ENCODE measurements at regions not wholly inside any gene's neighbourhood (a gene's known extent, or its start where the extent isn't known, plus 50 kb on each side); places are given as distances from the start of the nearest gene placed in this dataset.
"Not testable (repeated sequence)": the region's sequence is repeated elsewhere in the genome, so short reads cannot be mapped to it uniquely, and the experiment has no call there.

GRCh38 chr10:3971713-3972112, 186.7 kb upstream of the KLF6 start:
- H3K36me3 ChIP-seq: no peaks in the 10 kb centered on the region
- H3K27ac ChIP-seq: no peak overlapping the region
- no peak for DNase-seq (ENCODE audit: low read depth in 1 of 2, low spot score in 2 of 2)

GRCh38 chr10:3969876-3970666, 185.1 kb upstream of the KLF6 start:
- DNase-seq (ENCODE audit: low read depth in 1 of 2, low spot score in 2 of 2): peak in 1 of 2 experiments; percentile 54
- H3K27me3 ChIP-seq (replicated peaks): no peaks in the 10 kb centered on the region
- H3K9me3 ChIP-seq (replicated peaks): no peaks in the 10 kb centered on the region
- H3K36me3 ChIP-seq: no peaks in the 10 kb centered on the region
- peaks cover 12% of the 10 kb centered on the region for H3K4me1 ChIP-seq (replicated peaks)
- no peak overlapping the region for H3K4me3 ChIP-seq
- peak overlapping the region; percentile 41 for H3K27ac ChIP-seq

More at GRCh38 chr10:3971713-3972112, 186.7 kb upstream of the KLF6 start:
- Histone ChIP-seq H3K27me3 (replicated peaks) (no peaks in the 10 kb centered on the region), H3K9me3 (replicated peaks) (no peaks in the 10 kb centered on the region), H3K4me3 (no peak overlapping the region), H3K4me1 (replicated peaks) (peaks cover 12% of the 10 kb centered on the region)

GRCh38 chr10:3968727-3969126, 183.7 kb upstream of the KLF6 start:
- H3K27ac ChIP-seq: no peak overlapping the region
- H3K4me1 ChIP-seq (replicated peaks): peaks cover 12% of the 10 kb centered on the region
- H3K36me3 ChIP-seq: no peaks in the 10 kb centered on the region
- H3K4me3 ChIP-seq: no peak overlapping the region
- H3K9me3 ChIP-seq (replicated peaks): no peaks in the 10 kb centered on the region
- no peak for DNase-seq (ENCODE audit: low read depth in 1 of 2, low spot score in 2 of 2)
- H3K27me3 ChIP-seq (replicated peaks): no peaks in the 10 kb centered on the region

GRCh38 chr10:3964516-3964915, 179.5 kb upstream of the KLF6 start:
- H3K4me1 ChIP-seq (replicated peaks): peaks cover 2% of the 10 kb centered on the region; the same call in 1 of the 2 replicates
- H3K36me3 ChIP-seq: no peaks in the 10 kb centered on the region
- H3K27me3 ChIP-seq (replicated peaks): no peaks in the 10 kb centered on the region
- no peak overlapping the region for H3K4me3 ChIP-seq
- DNase-seq (ENCODE audit: low read depth in 1 of 2, low spot score in 2 of 2): no peak
- H3K9me3 ChIP-seq (replicated peaks): no peaks in the 10 kb centered on the region
- H3K27ac ChIP-seq: no peak overlapping the region

- no peak overlapping the region for H3K4me3 ChIP-seq
- DNase-seq (ENCODE audit: low read depth in 1 of 2, low spot score in 2 of 2): no peak
- H3K4me1 ChIP-seq (replicated peaks): no peaks in the 10 kb centered on the region
- no peaks in the 10 kb centered on the region for H3K9me3 ChIP-seq (replicated peaks)
- H3K36me3 ChIP-seq: no peaks in the 10 kb centered on the region
- no peak overlapping the region for H3K27ac ChIP-seq
- H3K27me3 ChIP-seq (replicated peaks): no peaks in the 10 kb centered on the region
These were observed 178.2 kb upstream of the KLF6 start for GRCh38 chr10:3963191-3963673.

GRCh38 chr10:3961082-3961481, 176.1 kb upstream of the KLF6 start:
- H3K27me3 ChIP-seq (replicated peaks): no peaks in the 10 kb centered on the region
- DNase-seq (ENCODE audit: low read depth in 1 of 2, low spot score in 2 of 2): no peak
- H3K4me1 ChIP-seq (replicated peaks): peaks cover 3% of the 10 kb centered on the region; the same call in 1 of the 2 replicates
- no peak overlapping the region for H3K27ac ChIP-seq
- H3K4me3 ChIP-seq: no peak overlapping the region
- no peaks in the 10 kb centered on the region for H3K9me3 ChIP-seq (replicated peaks)
- H3K36me3 ChIP-seq: no peaks in the 10 kb centered on the region

GRCh38 chr10:3960496-3960895, 175.5 kb upstream of the KLF6 start:
- Histone ChIP-seq H3K36me3 (no peaks in the 10 kb centered on the region), H3K4me3 (no peak overlapping the region), H3K9me3 (replicated peaks) (no peaks in the 10 kb centered on the region), H3K27ac (no peak overlapping the region), H3K4me1 (replicated peaks) (peaks cover 5% of the 10 kb centered on the region; the same call in 1 of the 2 replicates), H3K27me3 (replicated peaks) (no peaks in the 10 kb centered on the region)
- no peak for DNase-seq (ENCODE audit: low read depth in 1 of 2, low spot score in 2 of 2)

- no peak overlapping the region for H3K27ac ChIP-seq
- no peaks in the 10 kb centered on the region for H3K27me3 ChIP-seq (replicated peaks)
- H3K4me3 ChIP-seq: no peak overlapping the region
- H3K4me1 ChIP-seq (replicated peaks): peaks cover 5% of the 10 kb centered on the region; the same call in 1 of the 2 replicates
- no peak for DNase-seq (ENCODE audit: low read depth in 1 of 2, low spot score in 2 of 2)
- H3K9me3 ChIP-seq (replicated peaks): no peaks in the 10 kb centered on the region
- no peaks in the 10 kb centered on the region for H3K36me3 ChIP-seq
These were observed 174.6 kb upstream of the KLF6 start for GRCh38 chr10:3959370-3960325.

GRCh38 chr10:3958472-3958996, 173.5 kb upstream of the KLF6 start:
- H3K27me3 ChIP-seq (replicated peaks): no peaks in the 10 kb centered on the region
- H3K4me1 ChIP-seq (replicated peaks): peaks cover 5% of the 10 kb centered on the region; the same call in 1 of the 2 replicates
- H3K4me3 ChIP-seq: no peak overlapping the region
- no peak overlapping the region for H3K27ac ChIP-seq
- no peaks in the 10 kb centered on the region for H3K9me3 ChIP-seq (replicated peaks)
- H3K36me3 ChIP-seq: no peaks in the 10 kb centered on the region
- DNase-seq (ENCODE audit: low read depth in 1 of 2, low spot score in 2 of 2): no peak

GRCh38 chr10:3955955-3956617, 171.1 kb upstream of the KLF6 start:
- no peaks in the 10 kb centered on the region; the same call in 1 of the 2 replicates for H3K9me3 ChIP-seq (replicated peaks)

GRCh38 chr10:3955493-3955892, 170.5 kb upstream of the KLF6 start:
- no peak for DNase-seq (ENCODE audit: low read depth in 1 of 2, low spot score in 2 of 2)
- Histone ChIP-seq H3K27me3 (replicated peaks) (no peaks in the 10 kb centered on the region), H3K9me3 (replicated peaks) (no peaks in the 10 kb centered on the region; the same call in 1 of the 2 replicates), H3K36me3 (no peaks in the 10 kb centered on the region), H3K4me3 (no peak overlapping the region), H3K27ac (no peak overlapping the region), H3K4me1 (replicated peaks) (peaks cover 5% of the 10 kb centered on the region; the same call in 1 of the 2 replicates)

More at GRCh38 chr10:3955955-3956617, 171.1 kb upstream of the KLF6 start:
- Histone ChIP-seq H3K4me1 (replicated peaks) (peaks cover 5% of the 10 kb centered on the region; the same call in 1 of the 2 replicates), H3K27me3 (replicated peaks) (no peaks in the 10 kb centered on the region), H3K36me3 (no peaks in the 10 kb centered on the region), H3K27ac (no peak overlapping the region), H3K4me3 (no peak overlapping the region)
- no peak for DNase-seq (ENCODE audit: low read depth in 1 of 2, low spot score in 2 of 2)

GRCh38 chr10:3954615-3955014, 169.6 kb upstream of the KLF6 start:
- Histone ChIP-seq H3K4me1 (replicated peaks) (peaks cover 5% of the 10 kb centered on the region; the same call in 1 of the 2 replicates), H3K27ac (no peak overlapping the region), H3K27me3 (replicated peaks) (no peaks in the 10 kb centered on the region), H3K4me3 (no peak overlapping the region), H3K36me3 (no peaks in the 10 kb centered on the region), H3K9me3 (replicated peaks) (no peaks in the 10 kb centered on the region; the same call in 1 of the 2 replicates)
- DNase-seq (ENCODE audit: low read depth in 1 of 2, low spot score in 2 of 2): no peak

GRCh38 chr10:3954007-3954406, 169.0 kb upstream of the KLF6 start:
- H3K27me3 ChIP-seq (replicated peaks); H3K9me3 ChIP-seq (replicated peaks); H3K4me1 ChIP-seq (replicated peaks); H3K4me3 ChIP-seq; DNase-seq (ENCODE audit: low read depth in 1 of 2, low spot score in 2 of 2); H3K36me3 ChIP-seq; H3K27ac ChIP-seq: not testable (repeated sequence)
